NCI-H2107 (cell line): ENCODE measurements at regions not wholly inside any gene's neighbourhood (a gene's known extent, or its start where the extent isn't known, plus 50 kb on each side); places are given as distances from the start of the nearest gene placed in this dataset.
"Not testable (repeated sequence)": the region's sequence is repeated elsewhere in the genome, so short reads cannot be mapped to it uniquely, and the experiment has no call there.

Experiments used
- DNase-seq: peaks from one replicate; lab custom pipeline; 2025; lab: John Stamatoyannopoulos, UW

DNA sequence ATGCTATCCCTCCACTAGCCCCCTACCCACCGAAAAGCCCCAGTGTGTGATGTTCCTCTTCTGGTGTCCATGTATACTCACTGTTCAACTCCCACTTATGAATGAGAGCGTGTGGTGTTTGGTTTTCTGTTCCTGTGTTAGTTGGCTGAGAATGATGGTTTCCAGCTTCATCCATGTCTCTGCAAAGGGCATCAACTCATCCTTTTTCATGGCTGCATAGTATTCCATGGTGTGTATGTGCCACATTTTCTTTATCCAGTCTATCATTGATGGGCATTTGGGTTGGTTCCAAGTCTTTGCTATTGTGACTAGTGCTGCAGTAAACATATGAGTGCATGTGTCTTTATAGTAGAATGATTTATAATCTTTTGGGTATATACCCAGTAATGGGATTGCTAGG lies 599.3 kb upstream of the B3GAT1 start:
- DNase-seq = not testable (repeated sequence)

GRCh38 chr11:135009125-135009524 lies 597.1 kb upstream of the B3GAT1 start:
- no peak for DNase-seq

GRCh38 chr11:135008412-135008811 lies 596.4 kb upstream of the B3GAT1 start:
- no peak for DNase-seq

GRCh38 chr11:135008001-135008405 lies 596.0 kb upstream of the B3GAT1 start:
- no peak for DNase-seq

DNA sequence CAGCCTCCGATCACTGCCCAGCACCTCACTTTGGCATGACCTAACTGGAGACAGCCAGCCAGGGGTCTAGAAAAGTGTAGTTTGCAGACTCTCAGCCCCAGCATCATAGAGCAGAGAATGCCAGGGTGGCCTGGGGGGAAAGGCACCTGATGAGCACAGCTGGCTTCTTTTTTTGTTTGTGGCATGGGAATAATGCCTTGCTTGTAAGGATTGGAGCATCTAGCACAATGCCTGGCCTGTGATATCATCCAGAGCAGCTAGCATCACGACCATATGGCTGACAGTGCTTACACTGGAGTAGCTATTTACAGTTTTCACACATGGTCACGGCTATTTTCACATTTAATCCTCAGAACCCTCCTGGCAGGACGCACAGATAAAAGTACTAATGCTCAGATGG lies 594.8 kb upstream of the B3GAT1 start:
- DNase-seq = no peak

DNA sequence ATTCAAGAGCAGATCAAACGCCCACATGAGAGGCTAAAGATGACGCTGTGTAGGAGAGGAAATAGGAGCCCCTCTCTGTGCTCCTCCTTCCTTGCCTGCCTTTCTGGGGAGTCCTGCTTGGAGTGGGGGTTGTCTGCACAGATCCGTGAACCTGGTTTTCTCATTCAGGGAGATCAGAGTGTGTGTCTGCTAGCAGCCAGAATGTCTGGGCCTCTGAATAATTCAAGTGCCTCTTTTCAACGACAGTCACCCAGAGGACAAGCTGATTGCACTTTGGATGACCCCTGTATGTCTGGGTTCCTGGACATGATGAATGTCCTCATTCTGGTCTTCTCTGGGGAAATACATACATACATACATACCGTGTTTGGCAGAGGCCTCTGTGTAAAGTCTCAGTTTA lies 592.5 kb upstream of the B3GAT1 start:
- DNase-seq = no peak

GRCh38 chr11:135002236-135002635 lies 590.2 kb upstream of the B3GAT1 start:
- no peak for DNase-seq

DNA sequence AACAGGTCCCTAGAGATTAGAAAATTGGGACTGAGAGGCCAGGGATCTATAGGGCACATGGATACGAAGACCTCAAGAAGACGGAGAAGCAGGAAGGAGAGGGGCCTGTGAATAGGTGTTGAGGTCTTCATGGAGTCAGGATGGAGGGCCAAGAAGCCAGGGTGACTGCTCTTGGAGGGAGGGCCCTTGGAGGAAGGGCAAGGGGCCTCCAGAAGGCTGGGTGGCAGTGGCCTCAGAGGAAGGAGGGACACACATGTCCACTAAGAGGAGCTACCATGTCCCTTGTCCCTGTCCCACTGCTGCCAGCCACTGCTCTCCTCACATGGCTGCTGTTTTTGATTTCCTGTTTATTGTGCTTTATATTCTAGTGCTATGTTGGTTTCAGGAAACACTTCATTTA lies 589.5 kb upstream of the B3GAT1 start:
- DNase-seq = no peak

- DNase-seq = not testable (repeated sequence)
Observed at GRCh38 chr11:135001065-135001464, 589.0 kb upstream of the B3GAT1 start.

GRCh38 chr11:134999590-134999989 lies 587.5 kb upstream of the B3GAT1 start:
- DNase-seq = no peak

DNA sequence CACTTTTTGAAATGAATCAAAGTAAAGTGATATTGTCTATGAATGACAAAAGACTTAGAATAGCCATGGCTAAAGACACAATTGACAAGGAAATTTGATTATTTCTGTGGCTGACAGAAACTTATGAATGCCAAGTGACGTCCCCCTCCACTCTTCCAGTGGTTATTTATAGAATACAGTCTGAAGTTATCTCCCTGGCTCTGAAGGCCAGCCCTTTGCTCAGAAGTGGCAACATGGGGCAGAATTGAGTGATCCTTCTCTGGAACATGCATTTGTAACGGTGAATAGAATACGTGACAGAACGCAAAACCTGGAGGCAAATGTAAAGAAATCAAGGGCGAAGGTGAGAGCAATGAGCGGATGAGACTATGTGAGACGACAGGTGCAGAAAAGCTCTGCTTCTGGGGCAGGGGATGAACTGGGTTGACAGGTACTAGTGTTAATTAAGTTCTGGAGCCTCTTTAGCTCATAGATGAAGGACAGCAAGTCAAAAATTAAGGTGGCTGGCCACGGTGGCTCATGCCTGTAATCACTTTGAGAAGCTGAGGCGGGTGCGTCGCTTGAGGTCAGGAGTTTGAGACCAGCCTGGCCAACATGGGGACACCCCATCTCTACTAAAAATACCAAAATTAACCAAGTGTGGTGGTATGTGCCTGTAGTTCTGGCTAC lies 585.7 kb upstream of the B3GAT1 start:
- no peak for DNase-seq

GRCh38 chr11:134995741-134996140 lies 583.7 kb upstream of the B3GAT1 start:
- no peak for DNase-seq

DNA sequence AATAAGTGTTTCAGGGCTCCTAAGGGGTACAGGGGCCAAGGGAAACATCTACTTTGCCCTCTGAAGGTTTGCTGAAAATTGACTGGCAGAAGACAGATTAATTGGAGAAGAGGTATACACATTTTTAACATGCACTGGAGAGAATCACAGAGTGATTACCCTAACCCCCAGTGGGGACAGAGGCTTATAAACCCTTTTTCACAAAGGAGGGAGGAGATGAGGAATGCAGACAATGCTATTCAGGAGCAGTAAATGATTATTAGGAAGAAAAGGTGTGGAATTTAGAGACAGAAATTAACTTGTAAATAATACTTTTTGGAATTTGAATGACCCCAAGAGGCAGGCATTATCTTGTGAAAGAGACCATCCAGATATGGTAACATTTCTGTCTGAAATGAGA lies 582.4 kb upstream of the B3GAT1 start:
- DNase-seq = no peak

DNA sequence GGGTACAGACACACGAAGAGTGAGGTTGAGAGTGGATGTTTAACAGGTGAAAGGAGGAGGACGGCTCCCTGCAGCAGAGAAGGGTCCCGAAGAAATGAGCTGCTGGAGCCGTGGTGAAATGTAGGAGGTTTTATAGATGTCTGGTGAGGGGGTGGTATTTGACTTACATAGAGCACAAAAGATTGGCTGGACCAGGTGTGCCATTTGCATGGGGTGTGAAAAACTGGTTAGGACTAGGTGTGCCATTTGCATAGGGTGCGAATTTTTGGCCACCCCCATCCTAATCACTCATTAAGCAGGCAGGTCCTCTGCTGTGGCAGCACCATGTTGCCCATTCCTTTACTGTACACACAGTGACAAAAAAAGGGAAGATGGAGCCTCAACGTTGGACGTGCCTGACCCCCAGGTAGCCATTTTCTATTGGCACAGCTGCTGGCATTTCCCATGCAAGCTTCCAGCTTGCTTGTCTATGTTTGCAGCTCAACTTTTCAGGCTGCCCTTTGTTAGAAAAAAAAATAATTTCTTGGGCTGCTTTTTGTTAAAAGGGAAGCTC lies 581.7 kb upstream of the B3GAT1 start:
- no peak for DNase-seq

DNA sequence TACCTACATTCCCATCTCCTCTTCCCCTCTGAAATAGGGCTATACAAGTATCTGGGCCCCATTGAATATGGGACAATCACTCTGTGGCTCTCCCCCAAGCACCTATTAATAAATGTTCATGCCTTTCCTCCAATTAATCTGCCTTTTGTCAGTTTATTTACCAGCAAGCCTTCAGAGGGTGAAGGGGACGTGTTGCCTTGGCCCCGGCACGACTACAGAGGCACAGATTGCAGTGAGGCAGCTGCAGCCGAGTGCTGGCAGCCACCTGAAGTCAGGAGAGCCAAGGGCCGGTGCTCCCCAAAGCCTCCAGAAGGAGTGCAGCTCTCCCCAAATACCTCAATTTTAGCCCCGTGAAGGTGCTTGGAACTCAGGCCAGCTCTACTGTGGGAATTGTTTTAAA lies 580.9 kb upstream of the B3GAT1 start:
- DNase-seq = no peak

- no peak for DNase-seq
Observed at GRCh38 chr11:134988495-134988894, 576.5 kb upstream of the B3GAT1 start.

- DNase-seq = no peak
Observed at GRCh38 chr11:134987822-134988221, 575.8 kb upstream of the B3GAT1 start.

- DNase-seq = no peak
Observed at GRCh38 chr11:134987223-134987768, 575.3 kb upstream of the B3GAT1 start.

- DNase-seq = no peak
Observed at GRCh38 chr11:134984421-134984820, 572.4 kb upstream of the B3GAT1 start.

GRCh38 chr11:134982432-134982831 lies 570.4 kb upstream of the B3GAT1 start:
- DNase-seq = not testable (repeated sequence)

DNA sequence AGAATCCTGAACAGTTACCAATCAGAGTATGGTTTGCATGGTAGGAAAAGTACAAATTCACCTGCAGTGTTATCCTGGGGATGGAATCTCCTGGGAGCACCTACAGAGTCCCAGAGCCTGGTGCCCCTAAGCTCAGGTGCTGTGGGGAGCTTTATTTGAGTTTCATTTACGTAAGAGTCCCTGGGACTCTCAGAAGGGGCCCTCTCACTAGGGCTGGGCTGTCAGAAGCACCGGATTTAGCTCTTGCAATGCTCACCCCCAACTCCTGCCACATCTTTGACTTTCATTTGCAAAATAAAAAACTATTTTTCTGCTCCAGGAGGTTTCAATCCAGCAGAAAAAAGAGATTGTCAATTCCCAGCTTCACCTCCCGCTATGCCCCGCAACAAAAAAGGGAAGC lies 569.8 kb upstream of the B3GAT1 start:
- DNase-seq = no peak

DNA sequence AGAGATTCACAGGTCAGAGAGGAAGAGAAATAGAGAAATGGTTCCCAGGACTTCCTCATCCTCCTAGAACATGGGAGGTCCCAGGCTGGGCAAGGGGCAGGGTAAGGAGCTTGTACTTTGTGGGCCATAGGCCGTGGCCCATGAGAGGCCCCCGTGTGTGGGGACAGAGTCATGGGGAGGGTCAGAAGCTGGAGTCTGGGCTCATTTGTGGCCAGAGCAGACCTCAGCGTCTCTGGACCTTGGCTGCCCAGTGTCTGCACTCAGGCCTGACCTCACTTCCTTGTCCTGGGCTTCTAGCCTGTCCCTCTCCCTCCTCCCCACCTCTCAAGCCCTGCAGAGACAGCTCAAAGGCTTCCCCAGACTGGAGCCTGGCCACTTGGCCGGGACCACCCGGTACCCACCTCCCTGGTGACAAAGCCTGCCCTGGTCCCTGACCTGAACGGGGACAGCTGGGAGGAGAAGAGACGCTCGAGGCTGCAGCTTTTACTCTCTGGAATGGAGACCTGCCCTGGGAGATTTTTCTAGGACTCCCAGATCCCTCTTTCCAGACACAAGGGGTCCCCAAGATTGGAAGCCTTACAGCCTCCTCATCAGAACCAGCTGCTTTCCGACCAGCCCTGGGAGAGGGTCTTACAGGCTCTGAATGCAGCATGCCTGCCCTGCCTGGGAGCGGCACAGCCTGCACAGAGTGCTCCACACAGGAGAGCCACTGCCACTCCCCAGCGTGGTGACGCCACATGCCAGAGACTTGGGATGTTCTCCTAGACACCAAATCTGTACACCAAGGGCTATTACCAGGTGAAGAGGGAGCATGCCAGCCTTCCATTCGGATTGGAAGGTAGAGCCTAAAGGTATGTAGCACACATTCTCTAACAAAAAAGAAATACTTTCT lies 569.0 kb upstream of the B3GAT1 start:
- no peak for DNase-seq

DNA sequence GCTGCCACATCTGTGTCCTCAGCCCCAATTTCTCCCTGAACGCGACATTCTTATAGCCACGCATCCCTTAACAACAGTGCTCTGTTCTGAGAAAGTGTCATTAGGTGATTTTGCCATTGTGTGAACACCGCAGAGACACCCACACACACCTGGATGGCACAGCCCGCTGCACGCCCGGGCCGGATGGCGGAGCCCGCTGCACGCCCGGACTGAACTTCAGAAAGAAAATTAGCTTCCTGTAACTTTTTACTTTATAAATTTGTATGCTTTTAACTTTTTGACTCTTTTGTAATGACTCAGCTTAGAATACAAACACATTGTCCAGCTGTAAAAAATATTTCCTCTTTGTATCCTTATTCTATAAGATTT lies 567.0 kb upstream of the B3GAT1 start:
- DNase-seq = not testable (repeated sequence)
